Calu3 (cell line): ENCODE measurements at regions not wholly inside any gene's neighbourhood (a gene's known extent, or its start where the extent isn't known, plus 50 kb on each side); places are given as distances from the start of the nearest gene placed in this dataset.

Source experiments
- BruUV-seq: library from RNA; stranded (reverse); fragments of 400-500 nt; replicated peaks from 2 replicates; lab custom pipeline; 2021; lab: Mats Ljungman, UMichigan
- CTCF ChIA-PET: fragments of 300-600 bp; sonication (Branson Sonifier 250); formaldehyde crosslinking; loops from one replicate; lab custom pipeline; 2022; ENCODE audit warnings: antibody characterized with exemption; lab: Charles Lee
- DNase-seq: peaks from one replicate; pipeline ENCODE4 v3.0.0; 2022
- H3K27ac Mint-ChIP-seq: one replicate; pipeline ENCODE4 v1.8.0; 2022; ENCODE audit warnings: mixed read lengths; ENCODE audit not compliant: unreplicated experiment
- H3K27me3 Mint-ChIP-seq: one replicate; pipeline ENCODE4 v1.8.0; 2022; ENCODE audit warnings: mixed read lengths; ENCODE audit not compliant: unreplicated experiment
- H3K36me3 Mint-ChIP-seq: one replicate; pipeline ENCODE4 v1.8.0; 2022; ENCODE audit warnings: mild to moderate bottlenecking, moderate library complexity, mixed read lengths; ENCODE audit not compliant: insufficient read depth, unreplicated experiment
- H3K4me1 Mint-ChIP-seq: one replicate; pipeline ENCODE4 v1.8.0; 2022; ENCODE audit warnings: mild to moderate bottlenecking, low read depth, mixed read lengths; ENCODE audit not compliant: unreplicated experiment
- H3K4me3 Mint-ChIP-seq: one replicate; pipeline ENCODE4 v1.8.0; 2022; ENCODE audit warnings: mild to moderate bottlenecking, low read depth, moderate library complexity, mixed read lengths; ENCODE audit not compliant: unreplicated experiment
- H3K9me3 Mint-ChIP-seq: one replicate; pipeline ENCODE4 v1.8.0; 2022; ENCODE audit warnings: low read depth, mixed read lengths; ENCODE audit not compliant: unreplicated experiment
- CTCF ChIP-seq: fragments of 200-600 bp; IDR thresholded peaks from one replicate; pipeline ENCODE4 v1.8.0; 2022; ENCODE audit warnings: antibody characterized with exemption; ENCODE audit not compliant: unreplicated experiment
- intact Hi-C: fragments of 100-400 bp; cut with micrococcal nuclease; formaldehyde crosslinking; loops from one replicate; pipeline ENCODE4 v1.10.0; 2022; ENCODE audit not compliant: unreplicated experiment

- Mint-ChIP-seq H3K27me3 (no peaks in the 10 kb centered on the region), H3K4me3 (no peak overlapping the region), H3K36me3 (no peaks in the 10 kb centered on the region), H3K27ac (no peak overlapping the region), H3K9me3 (no peaks in the 10 kb centered on the region), H3K4me1 (peaks cover 33% of the 10 kb centered on the region)
- intact Hi-C loops = no loop called here
- no peak for TF ChIP-seq CTCF
- DNase-seq = no peak
- no TSS peak for BruUV-seq
- CTCF ChIA-PET = no interaction called here
Observed at GRCh38 chr2:150643114-150643725, 155.8 kb upstream of the RND3 start.

- Mint-ChIP-seq H3K27me3 (no peaks in the 10 kb centered on the region), H3K27ac (no peak overlapping the region), H3K4me1 (peaks cover 11% of the 10 kb centered on the region), H3K36me3 (no peaks in the 10 kb centered on the region), H3K4me3 (no peak overlapping the region), H3K9me3 (no peaks in the 10 kb centered on the region)
- TF ChIP-seq CTCF = no peak
- intact Hi-C loops = no loop called here
- no peak for DNase-seq
- CTCF ChIA-PET = no interaction called here
- BruUV-seq = no TSS peak
Observed at GRCh38 chr2:150640039-150640438, 152.6 kb upstream of the RND3 start.

GRCh38 chr2:150639383-150639782, 151.9 kb upstream of the RND3 start:
- H3K27me3 Mint-ChIP-seq = no peaks in the 10 kb centered on the region
- H3K36me3 Mint-ChIP-seq = no peaks in the 10 kb centered on the region
- H3K9me3 Mint-ChIP-seq = no peaks in the 10 kb centered on the region
- peaks cover 5% of the 10 kb centered on the region for H3K4me1 Mint-ChIP-seq
- no peak overlapping the region for H3K27ac Mint-ChIP-seq
- intact Hi-C loops = no loop called here
- no TSS peak for BruUV-seq
- no peak for TF ChIP-seq CTCF
- DNase-seq = no peak
- H3K4me3 Mint-ChIP-seq = no peak overlapping the region
- CTCF ChIA-PET = no interaction called here

GRCh38 chr2:150631236-150631821, 143.9 kb upstream of the RND3 start:
- Mint-ChIP-seq H3K27me3 (no peaks in the 10 kb centered on the region), H3K4me3 (no peak overlapping the region), H3K4me1 (no peaks in the 10 kb centered on the region), H3K9me3 (no peaks in the 10 kb centered on the region), H3K27ac (no peak overlapping the region), H3K36me3 (no peaks in the 10 kb centered on the region)
- no peak for DNase-seq
- intact Hi-C loops = no loop called here
- no peak for TF ChIP-seq CTCF
- BruUV-seq = no TSS peak
- CTCF ChIA-PET = no interaction called here
